ENCODE measurements at regions not wholly inside any gene's neighbourhood (a gene's known extent, or its start where the extent isn't known, plus 50 kb on each side); places are given as distances from the start of the nearest gene placed in this dataset.

DNA sequence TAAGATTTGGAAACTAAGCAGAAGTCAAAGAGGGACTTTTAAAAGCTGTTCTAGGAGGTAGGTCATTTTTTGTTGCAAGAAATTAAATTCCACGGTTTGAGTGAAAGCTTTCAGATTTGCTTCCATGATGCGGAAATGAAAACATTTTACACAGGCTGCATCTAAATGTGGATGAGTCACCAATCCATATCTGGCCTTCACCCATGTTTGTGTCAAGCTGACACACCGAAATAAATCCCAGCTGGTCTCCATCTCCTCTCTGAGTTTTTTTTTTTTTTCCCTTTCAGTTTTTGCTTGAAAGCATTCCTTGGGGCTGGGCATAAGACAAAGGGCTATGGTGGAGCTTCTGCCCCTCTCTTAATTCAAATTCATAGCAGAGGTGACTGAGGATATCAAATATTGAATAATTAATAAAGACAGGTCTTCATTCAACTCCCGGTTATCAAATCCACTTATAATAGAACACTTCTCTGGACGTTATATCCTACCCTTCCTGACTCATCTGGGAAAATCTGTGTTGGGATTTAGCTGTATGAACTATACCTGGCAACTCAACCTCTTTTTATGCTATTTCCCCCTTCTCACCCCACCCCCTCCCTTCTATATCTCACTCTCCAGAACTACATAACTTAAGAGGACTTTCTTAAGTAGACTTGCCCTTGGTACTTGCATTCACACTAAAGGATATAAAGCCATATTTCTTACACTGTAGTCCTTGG is 558.3 kb upstream of the GCFC2 start:
- peaks cover 3% of the 10 kb centered on the region for H3K9me3 Mint-ChIP-seq
- H3K27me3 Mint-ChIP-seq = no peaks in the 10 kb centered on the region
- H3K4me3 Mint-ChIP-seq = no peak overlapping the region
- H3K36me3 Mint-ChIP-seq (ENCODE audit: low read depth) = no peaks in the 10 kb centered on the region
- no peak for ATAC-seq (replicated peaks)
- H3K4me1 Mint-ChIP-seq = no peaks in the 10 kb centered on the region
- no peak overlapping the region for H3K27ac Mint-ChIP-seq

DNA sequence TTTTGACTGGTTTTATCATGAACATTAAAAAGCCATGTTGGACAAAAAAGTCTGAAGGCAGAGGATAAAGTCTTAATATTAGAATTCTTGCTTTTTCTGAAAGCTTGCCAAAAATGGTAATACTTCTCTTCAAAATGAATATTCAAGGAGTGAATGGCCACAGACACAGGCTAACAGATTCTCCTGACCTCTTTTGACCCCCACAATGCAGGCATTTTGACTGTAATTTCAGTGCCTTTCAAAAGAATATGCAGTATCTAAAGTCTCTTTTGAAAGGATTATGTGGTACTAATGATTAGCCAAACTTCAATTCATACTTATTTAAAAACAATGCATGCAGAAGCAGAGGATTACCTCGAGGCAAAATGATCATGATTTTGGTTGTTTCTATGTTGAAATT is 557.8 kb upstream of the GCFC2 start:
- no peaks in the 10 kb centered on the region for H3K27me3 Mint-ChIP-seq
- no peak overlapping the region for H3K4me3 Mint-ChIP-seq
- ATAC-seq (replicated peaks) = no peak
- no peaks in the 10 kb centered on the region for H3K4me1 Mint-ChIP-seq
- peaks cover 3% of the 10 kb centered on the region for H3K9me3 Mint-ChIP-seq
- no peaks in the 10 kb centered on the region for H3K36me3 Mint-ChIP-seq (ENCODE audit: low read depth)
- no peak overlapping the region for H3K27ac Mint-ChIP-seq

DNA sequence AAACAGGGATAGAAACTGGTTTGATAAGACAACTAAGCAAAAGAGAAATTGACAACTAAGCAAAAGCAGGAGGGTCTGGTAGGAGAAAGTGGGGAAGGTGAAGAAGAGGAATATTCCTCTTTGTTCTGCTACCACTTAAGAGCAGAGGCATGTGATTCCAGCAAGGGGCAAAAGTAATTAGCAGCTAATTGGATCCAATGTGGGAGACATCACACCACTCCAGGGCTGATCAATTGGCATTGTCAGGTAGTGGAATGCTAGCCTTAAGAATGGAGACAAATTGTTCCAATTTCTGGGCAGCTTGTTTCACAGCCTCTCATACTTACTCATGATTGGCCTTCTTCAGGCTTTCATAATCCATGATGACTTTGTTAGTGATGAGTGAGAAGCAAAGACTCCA is 547.1 kb upstream of the GCFC2 start:
- H3K9me3 Mint-ChIP-seq = peaks cover 5% of the 10 kb centered on the region
- no peaks in the 10 kb centered on the region for H3K27me3 Mint-ChIP-seq
- no peak overlapping the region for H3K4me3 Mint-ChIP-seq
- no peak overlapping the region for H3K27ac Mint-ChIP-seq
- H3K36me3 Mint-ChIP-seq (ENCODE audit: low read depth) = no peaks in the 10 kb centered on the region
- no peaks in the 10 kb centered on the region for H3K4me1 Mint-ChIP-seq
- ATAC-seq (replicated peaks) = no peak

DNA sequence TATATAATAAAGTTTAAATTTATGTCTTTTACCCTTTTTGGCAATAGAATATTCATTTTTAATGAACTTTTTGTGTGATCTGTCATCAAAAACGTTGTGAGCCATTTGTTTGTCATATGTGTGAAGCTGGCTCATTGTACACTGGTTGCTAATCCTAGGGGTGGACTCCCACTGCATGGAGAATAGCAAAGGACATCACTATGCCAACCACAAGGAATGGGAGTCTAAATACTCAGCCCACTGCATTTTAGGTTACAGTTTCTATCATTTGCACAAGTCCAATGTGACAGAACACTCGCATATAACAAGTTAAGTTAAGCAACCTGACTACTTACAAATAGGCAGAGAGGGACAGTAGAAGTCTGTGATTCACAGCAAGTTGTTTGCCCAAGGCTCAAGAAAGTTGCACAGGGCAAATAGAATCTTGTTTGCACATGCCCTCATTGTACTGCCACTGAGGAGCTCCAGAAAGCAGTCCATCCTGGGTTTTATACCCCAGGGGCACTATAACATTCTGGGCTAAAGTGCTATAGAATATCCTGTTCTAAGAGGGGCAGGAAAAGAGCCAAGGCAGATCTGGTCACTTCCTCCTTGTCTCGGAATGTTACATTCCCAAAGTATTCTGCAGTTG is 545.9 kb upstream of the GCFC2 start:
- Mint-ChIP-seq H3K27me3 (no peaks in the 10 kb centered on the region), H3K4me1 (no peaks in the 10 kb centered on the region), H3K9me3 (peaks cover 4% of the 10 kb centered on the region), H3K36me3 (ENCODE audit: low read depth) (no peaks in the 10 kb centered on the region), H3K4me3 (no peak overlapping the region), H3K27ac (no peak overlapping the region)
- no peak for ATAC-seq (replicated peaks)

DNA sequence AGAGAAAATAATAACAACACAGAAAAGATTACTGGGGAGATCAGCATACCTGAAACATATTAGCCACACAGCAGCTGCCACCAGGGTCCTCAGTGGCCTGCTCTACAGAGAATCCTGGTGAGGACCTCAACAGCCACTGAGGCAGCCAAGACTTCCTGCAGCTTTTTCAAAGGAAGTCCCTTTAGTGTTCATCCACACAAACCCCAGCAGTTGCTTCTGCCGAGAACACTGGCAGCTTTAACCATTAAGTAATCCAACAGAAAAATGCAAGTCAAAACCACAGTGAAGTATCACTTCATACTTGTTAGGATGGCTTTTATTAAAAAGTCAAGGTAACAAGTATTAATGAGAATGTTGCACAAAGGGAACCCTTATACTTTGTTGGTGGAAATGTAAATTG is 542.0 kb upstream of the GCFC2 start:
- Mint-ChIP-seq H3K27ac (no peak overlapping the region), H3K27me3 (no peaks in the 10 kb centered on the region), H3K9me3 (peaks cover 8% of the 10 kb centered on the region), H3K4me1 (no peaks in the 10 kb centered on the region), H3K36me3 (ENCODE audit: low read depth) (no peaks in the 10 kb centered on the region), H3K4me3 (no peak overlapping the region)
- no peak for ATAC-seq (replicated peaks)

DNA sequence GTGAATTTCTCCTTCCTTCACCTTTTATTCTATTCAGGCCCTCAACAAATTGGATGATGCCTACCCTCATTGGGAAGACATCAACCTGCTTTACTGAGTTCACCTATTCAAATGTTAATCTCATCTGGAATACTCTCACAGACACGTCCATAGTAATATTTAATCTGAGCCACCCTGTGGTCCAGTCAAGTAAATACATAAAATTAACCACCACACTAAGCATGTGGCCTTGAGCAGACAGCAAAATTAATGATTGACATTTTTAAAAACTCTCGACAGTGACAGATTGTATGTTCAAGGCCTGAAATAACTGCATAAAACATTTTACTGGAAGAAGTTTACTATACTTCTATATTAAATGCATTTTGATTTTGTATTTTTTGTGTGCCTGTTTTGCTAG is 540.6 kb upstream of the GCFC2 start:
- ATAC-seq (replicated peaks) = no peak
- Mint-ChIP-seq H3K9me3 (peaks cover 8% of the 10 kb centered on the region), H3K27ac (no peak overlapping the region), H3K36me3 (ENCODE audit: low read depth) (no peaks in the 10 kb centered on the region), H3K4me3 (no peak overlapping the region), H3K27me3 (no peaks in the 10 kb centered on the region), H3K4me1 (no peaks in the 10 kb centered on the region)

DNA sequence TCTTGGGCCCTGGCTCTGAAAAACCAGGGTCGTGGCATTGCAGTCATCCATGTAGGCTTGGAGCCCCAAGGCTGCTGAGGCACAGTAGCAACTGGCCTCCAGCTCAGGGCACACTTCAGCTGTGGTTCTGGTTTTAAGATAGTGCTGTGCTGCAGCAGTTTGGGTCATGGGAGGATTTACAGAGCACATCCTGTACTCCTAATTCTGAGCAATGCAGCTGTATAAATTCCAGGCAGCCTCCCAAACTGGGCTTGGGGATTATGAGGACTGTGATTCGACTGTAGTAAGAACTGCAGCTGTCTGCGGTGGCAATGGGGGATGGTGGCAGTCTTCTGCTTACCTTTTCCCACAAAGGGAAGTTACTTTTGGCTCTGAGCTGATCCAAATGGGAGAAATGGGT is 536.3 kb upstream of the GCFC2 start:
- peaks cover 8% of the 10 kb centered on the region for H3K9me3 Mint-ChIP-seq
- H3K4me1 Mint-ChIP-seq = no peaks in the 10 kb centered on the region
- no peak for ATAC-seq (replicated peaks)
- no peaks in the 10 kb centered on the region for H3K27me3 Mint-ChIP-seq
- H3K36me3 Mint-ChIP-seq (ENCODE audit: low read depth) = no peaks in the 10 kb centered on the region
- H3K4me3 Mint-ChIP-seq = no peak overlapping the region
- no peak overlapping the region for H3K27ac Mint-ChIP-seq

DNA sequence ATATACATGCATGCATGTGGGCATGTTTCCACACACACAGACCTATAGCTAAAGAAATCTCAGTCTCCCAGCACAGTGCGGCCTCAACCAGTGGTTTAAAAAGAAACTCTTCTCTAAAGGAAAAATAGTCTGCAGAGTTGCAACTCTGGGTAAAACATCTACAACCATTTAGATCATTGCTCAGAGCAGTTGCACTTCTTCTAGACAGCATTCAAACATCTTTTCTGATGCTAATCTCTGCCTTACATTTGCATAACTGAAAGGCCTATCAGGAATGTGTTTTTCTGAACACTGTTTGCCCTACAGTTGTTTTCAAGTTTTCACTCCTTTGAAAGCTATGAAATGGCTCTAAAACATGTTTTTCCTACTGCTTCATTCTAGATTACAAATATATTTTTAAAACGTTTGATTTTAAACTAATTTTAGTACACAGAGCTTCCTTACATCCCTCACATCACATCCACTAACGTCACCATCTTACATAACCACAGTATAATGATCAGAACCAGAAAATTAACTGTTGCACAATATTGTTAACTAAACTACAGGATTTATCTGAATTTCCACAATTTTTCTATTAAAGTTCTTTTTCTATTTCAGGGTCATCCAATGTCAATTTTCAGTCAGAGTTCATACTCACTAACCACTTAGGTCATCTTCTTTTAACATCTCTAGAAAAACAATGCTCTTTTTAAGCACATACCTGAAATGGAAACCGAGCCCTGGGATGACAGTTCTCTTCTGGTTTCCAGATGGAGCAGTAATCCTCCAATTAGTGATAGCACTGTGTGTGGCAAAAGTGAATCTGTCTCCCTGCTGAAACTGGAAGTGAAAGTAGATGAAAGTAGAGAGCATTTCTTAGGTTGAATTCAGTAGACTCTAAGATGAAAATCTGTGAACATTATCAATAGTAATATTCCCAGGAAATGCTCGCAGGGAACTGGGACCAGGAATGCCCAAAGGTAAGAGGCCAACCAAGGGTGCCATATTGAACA is 501.6 kb upstream of the GCFC2 start:
- Mint-ChIP-seq H3K27me3 (no peaks in the 10 kb centered on the region), H3K36me3 (ENCODE audit: low read depth) (no peaks in the 10 kb centered on the region), H3K4me1 (no peaks in the 10 kb centered on the region), H3K27ac (no peak overlapping the region), H3K9me3 (peaks cover 9% of the 10 kb centered on the region), H3K4me3 (no peak overlapping the region)
- no peak for ATAC-seq (replicated peaks)

DNA sequence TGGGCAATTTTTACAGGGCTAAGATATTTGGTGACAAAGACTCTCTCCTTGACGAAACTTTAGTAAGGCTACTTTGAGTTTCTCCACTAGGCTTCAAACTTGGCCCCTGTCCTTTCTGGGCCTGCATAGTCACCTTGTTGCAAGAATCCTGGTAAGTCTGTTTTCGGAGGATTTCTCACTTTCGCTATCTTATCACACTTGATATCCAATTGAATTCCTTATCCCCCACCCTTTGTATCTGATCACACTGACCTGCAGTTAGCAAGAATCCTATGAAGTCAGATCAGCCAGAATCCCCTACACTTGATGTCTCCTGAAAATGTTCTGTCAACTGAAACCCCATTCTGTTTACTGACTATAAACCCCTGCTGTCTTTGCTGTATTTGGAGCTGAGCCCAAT is 499.8 kb upstream of the GCFC2 start:
- Mint-ChIP-seq H3K27me3 (no peaks in the 10 kb centered on the region), H3K4me1 (no peaks in the 10 kb centered on the region), H3K4me3 (no peak overlapping the region), H3K27ac (no peak overlapping the region), H3K36me3 (ENCODE audit: low read depth) (no peaks in the 10 kb centered on the region), H3K9me3 (peaks cover 9% of the 10 kb centered on the region)
- no peak for ATAC-seq (replicated peaks)

DNA sequence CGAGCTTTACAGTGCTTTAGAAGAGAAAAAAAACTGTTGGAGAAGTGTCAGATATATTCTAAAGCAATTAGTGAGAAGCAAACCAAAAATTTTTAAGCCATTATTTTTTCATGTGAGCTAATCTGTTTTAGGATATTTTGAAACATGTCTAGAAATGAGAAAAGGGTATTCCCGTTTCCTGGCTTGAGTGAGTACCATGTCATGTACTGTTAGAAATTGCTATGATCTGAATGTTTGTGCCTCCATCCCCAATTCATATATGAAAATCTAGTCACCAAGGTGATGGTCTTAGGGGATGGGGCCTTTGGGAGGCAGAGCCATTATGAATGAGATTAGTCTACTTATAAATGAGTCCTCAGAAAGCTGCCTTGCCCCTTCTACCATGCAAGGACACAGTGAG is 493.3 kb upstream of the GCFC2 start:
- Mint-ChIP-seq H3K4me1 (no peaks in the 10 kb centered on the region), H3K9me3 (no peaks in the 10 kb centered on the region), H3K36me3 (ENCODE audit: low read depth) (no peaks in the 10 kb centered on the region), H3K4me3 (no peak overlapping the region), H3K27me3 (no peaks in the 10 kb centered on the region), H3K27ac (no peak overlapping the region)
- no peak for ATAC-seq (replicated peaks)

DNA sequence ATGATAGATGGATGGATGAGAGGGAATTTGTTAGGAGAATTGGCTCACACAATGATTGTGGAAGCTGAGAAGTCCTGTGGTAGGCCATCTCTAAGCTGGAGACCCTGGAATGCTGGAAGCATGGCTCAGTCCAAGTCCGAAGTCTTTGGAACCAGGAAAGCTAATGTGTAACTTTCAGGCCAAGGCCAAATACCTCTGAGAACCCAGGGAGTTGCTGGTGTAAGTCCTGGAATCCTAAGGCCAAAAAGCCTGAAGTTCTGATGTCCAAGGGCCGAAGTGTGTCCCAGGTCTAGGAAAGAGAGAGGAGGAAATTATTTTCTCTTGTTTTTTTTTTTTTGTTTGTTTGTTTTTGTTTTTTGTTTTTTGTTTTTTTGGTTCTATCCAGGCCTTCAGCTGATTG is 492.2 kb upstream of the GCFC2 start:
- H3K4me1 Mint-ChIP-seq = no peaks in the 10 kb centered on the region
- no peak for ATAC-seq (replicated peaks)
- H3K4me3 Mint-ChIP-seq = no peak overlapping the region
- H3K36me3 Mint-ChIP-seq (ENCODE audit: low read depth) = no peaks in the 10 kb centered on the region
- H3K9me3 Mint-ChIP-seq = no peaks in the 10 kb centered on the region
- H3K27me3 Mint-ChIP-seq = no peaks in the 10 kb centered on the region
- no peak overlapping the region for H3K27ac Mint-ChIP-seq

DNA sequence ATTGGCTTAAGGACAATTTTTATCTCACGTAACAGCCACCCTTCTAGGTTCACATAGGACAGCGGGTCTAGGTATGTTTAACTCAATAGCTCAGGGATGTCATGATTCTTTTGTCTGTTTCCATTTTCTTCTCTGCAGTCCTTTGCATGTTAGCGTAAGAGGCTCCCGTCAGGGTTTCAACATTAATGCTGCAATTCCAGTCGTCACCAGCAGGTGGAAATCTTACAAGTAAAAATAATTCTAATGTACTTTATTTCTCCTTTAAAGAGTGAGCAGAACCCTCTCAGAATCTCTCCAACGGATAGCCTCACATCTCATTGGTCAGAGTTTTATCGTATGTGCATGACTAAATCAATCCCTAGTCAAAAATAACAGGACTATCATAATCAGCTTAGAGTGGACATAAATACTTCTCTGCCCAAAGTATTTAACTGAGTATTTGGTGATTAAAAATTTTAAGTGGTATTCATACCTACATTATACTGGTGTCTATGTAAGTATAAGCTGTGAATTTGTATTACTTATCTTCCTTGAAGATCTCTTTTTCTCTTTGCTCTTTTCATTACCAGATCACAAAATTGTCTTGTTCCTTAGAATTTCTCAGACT is 487.2 kb upstream of the GCFC2 start:
- no peak overlapping the region for H3K27ac Mint-ChIP-seq
- H3K4me1 Mint-ChIP-seq = no peaks in the 10 kb centered on the region
- H3K27me3 Mint-ChIP-seq = no peaks in the 10 kb centered on the region
- no peaks in the 10 kb centered on the region for H3K9me3 Mint-ChIP-seq
- H3K4me3 Mint-ChIP-seq = no peak overlapping the region
- no peak for ATAC-seq (replicated peaks)
- H3K36me3 Mint-ChIP-seq (ENCODE audit: low read depth) = no peaks in the 10 kb centered on the region

DNA sequence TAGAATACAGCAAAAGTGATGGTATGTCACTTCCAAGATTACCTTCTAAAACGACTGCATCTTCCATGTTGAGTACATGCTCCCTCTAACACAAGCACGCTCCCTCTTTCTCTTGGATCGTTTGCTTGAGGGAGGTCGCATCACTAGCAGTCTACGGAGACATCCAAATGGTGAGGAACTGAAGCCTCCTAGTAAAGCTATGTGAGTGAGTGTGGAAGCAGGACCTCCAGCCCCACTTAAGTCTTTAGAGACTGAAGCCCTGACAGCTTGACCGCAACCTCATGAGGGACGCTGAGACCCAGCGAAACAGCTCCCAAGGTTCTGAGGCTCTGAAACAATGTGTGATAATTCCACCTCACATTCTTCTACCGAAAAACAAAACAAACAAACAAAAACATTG is 486.7 kb upstream of the GCFC2 start:
- Mint-ChIP-seq H3K27me3 (no peaks in the 10 kb centered on the region), H3K4me1 (no peaks in the 10 kb centered on the region), H3K27ac (no peak overlapping the region), H3K9me3 (peaks cover 3% of the 10 kb centered on the region), H3K4me3 (no peak overlapping the region), H3K36me3 (ENCODE audit: low read depth) (no peaks in the 10 kb centered on the region)
- no peak for ATAC-seq (replicated peaks)

DNA sequence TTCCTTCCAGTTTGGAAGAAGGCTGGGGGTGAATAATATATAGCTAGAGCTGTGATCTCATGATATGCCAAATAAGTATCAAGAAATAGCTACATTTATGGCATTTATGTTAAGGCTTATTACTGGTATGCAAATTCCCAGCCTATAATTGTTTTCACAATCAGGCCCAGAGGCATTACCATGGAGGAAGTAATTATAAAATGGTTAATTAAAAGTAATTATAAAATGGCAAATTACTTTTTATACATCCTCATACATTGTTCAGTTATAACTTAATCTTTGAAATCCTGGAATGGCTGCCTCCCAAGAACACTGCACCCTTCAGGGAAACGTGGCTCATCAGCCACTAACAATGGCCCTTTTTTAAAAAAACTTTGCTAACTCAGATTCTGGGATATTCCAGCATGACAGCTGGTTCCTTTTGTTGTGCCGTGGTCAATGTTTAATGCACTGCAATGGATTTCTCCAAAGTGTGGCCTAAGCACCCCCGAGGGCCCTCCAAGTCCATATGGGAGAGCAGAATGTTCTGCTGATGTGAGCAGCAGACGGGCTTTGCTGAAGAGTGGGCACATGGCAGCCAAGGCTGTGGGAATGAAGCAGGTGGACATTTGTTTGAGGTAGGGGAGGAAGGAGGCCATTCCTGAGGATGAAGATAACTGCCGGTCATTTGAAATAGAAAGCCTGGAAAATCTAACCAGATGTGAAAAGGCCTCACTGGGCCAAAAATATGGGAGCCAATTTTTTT is 483.5 kb upstream of the GCFC2 start:
- Mint-ChIP-seq H3K36me3 (ENCODE audit: low read depth) (no peaks in the 10 kb centered on the region), H3K9me3 (peaks cover 11% of the 10 kb centered on the region), H3K27ac (no peak overlapping the region), H3K4me1 (no peaks in the 10 kb centered on the region), H3K27me3 (no peaks in the 10 kb centered on the region), H3K4me3 (no peak overlapping the region)
- ATAC-seq (replicated peaks) = no peak
